Activated CD8-positive, alpha-beta memory T cell treated with anti-CD3 and anti-CD28 coated beads for 36 hours (primary cell): ENCODE measurements at regions not wholly inside any gene's neighbourhood (a gene's known extent, or its start where the extent isn't known, plus 50 kb on each side); places are given as distances from the start of the nearest gene placed in this dataset.

Experiments used
- CTCF ChIA-PET: fragments of 350-600 bp; sonication (Branson Sonifier 250); formaldehyde crosslinking; loops from one replicate; lab custom pipeline; 2021; ENCODE audit warnings: antibody characterized with exemption; lab: Charles Lee
- POLR2A ChIA-PET: fragments of 350-600 bp; sonication (Branson Sonifier 250); formaldehyde crosslinking; loops from one replicate; lab custom pipeline; 2021; ENCODE audit warnings: antibody characterized with exemption; lab: Charles Lee

GRCh38 chr15:96031426-96032110, 298.9 kb upstream of the NR2F2 start:
- ChIA-PET POLR2A (no interaction called here), CTCF (no interaction called here)

- ChIA-PET POLR2A (no interaction called here), CTCF (no interaction called here)
Measured at GRCh38 chr15:96035091-96035490, 295.4 kb upstream of the NR2F2 start.

GRCh38 chr15:96035635-96036034, 294.9 kb upstream of the NR2F2 start:
- ChIA-PET CTCF (no interaction called here), POLR2A (no interaction called here)

GRCh38 chr15:96037584-96037983, 292.9 kb upstream of the NR2F2 start:
- ChIA-PET POLR2A (no interaction called here), CTCF (no interaction called here)

GRCh38 chr15:96038131-96038530, 292.4 kb upstream of the NR2F2 start:
- CTCF ChIA-PET = interaction anchor here (1.2 kb wide), 1 partner anchor 8 kb away, joined by 3 read pairs; no protein-coding TSS in a partner anchor
- POLR2A ChIA-PET = no interaction called here

GRCh38 chr15:96038650-96039049, 291.9 kb upstream of the NR2F2 start:
- POLR2A ChIA-PET = no interaction called here
- CTCF ChIA-PET = interaction anchor here (1.2 kb wide), 1 partner anchor 8 kb away, joined by 3 read pairs; no protein-coding TSS in a partner anchor

GRCh38 chr15:96041982-96042733, 288.3 kb upstream of the NR2F2 start:
- ChIA-PET CTCF (no interaction called here), POLR2A (no interaction called here)

GRCh38 chr15:96042734-96043224, 287.7 kb upstream of the NR2F2 start:
- ChIA-PET CTCF (no interaction called here), POLR2A (no interaction called here)

GRCh38 chr15:96043591-96044171, 286.8 kb upstream of the NR2F2 start:
- CTCF ChIA-PET = no interaction called here

GRCh38 chr15:96046620-96047240, 283.8 kb upstream of the NR2F2 start:
- ChIA-PET POLR2A (no interaction called here), CTCF (no interaction called here)

More at GRCh38 chr15:96043591-96044171, 286.8 kb upstream of the NR2F2 start:
- POLR2A ChIA-PET = no interaction called here

- CTCF ChIA-PET = no interaction called here
- POLR2A ChIA-PET = no interaction called here
Measured at GRCh38 chr15:96047255-96047931, 283.1 kb upstream of the NR2F2 start.

- POLR2A ChIA-PET = no interaction called here
- CTCF ChIA-PET = no interaction called here
Measured at GRCh38 chr15:96049323-96049722, 281.2 kb upstream of the NR2F2 start.

- ChIA-PET CTCF (no interaction called here), POLR2A (no interaction called here)
Measured at GRCh38 chr15:96049766-96050165, 280.7 kb upstream of the NR2F2 start.

GRCh38 chr15:96051598-96051997, 278.9 kb upstream of the NR2F2 start:
- ChIA-PET CTCF (interaction anchor here (1.4 kb wide), 1 partner anchor 19 kb away, joined by 4 read pairs; no protein-coding TSS in a partner anchor), POLR2A (no interaction called here)

GRCh38 chr15:96052154-96052553, 278.3 kb upstream of the NR2F2 start:
- ChIA-PET POLR2A (no interaction called here), CTCF (interaction anchor here (1.4 kb wide), 1 partner anchor 18 kb away, joined by 4 read pairs; no protein-coding TSS in a partner anchor)

GRCh38 chr15:96052572-96053030, 277.9 kb upstream of the NR2F2 start:
- ChIA-PET POLR2A (no interaction called here), CTCF (no interaction called here)

GRCh38 chr15:96053031-96053780, 277.3 kb upstream of the NR2F2 start:
- ChIA-PET POLR2A (no interaction called here), CTCF (no interaction called here)

GRCh38 chr15:96053781-96054428, 276.6 kb upstream of the NR2F2 start:
- ChIA-PET POLR2A (no interaction called here), CTCF (no interaction called here)
